Skeletal muscle cell (primary cell): ENCODE measurements at regions not wholly inside any gene's neighbourhood (a gene's known extent, or its start where the extent isn't known, plus 50 kb on each side); places are given as distances from the start of the nearest gene placed in this dataset.
A peak's percentile ranks its signal among the peaks of the same experiment; 100 is the strongest.

Experiments
- DNase-seq: peaks from one replicate; pipeline ENCODE4 v3.0.0-alpha.2; 2010; ENCODE audit warnings: low read depth
- H3K4me3 ChIP-seq: 2 replicates; pipeline ENCODE4 v1.5.1; 2011; ENCODE audit warnings: low read depth, mild to moderate bottlenecking, control low read depth, low read length, moderate library complexity

DNA sequence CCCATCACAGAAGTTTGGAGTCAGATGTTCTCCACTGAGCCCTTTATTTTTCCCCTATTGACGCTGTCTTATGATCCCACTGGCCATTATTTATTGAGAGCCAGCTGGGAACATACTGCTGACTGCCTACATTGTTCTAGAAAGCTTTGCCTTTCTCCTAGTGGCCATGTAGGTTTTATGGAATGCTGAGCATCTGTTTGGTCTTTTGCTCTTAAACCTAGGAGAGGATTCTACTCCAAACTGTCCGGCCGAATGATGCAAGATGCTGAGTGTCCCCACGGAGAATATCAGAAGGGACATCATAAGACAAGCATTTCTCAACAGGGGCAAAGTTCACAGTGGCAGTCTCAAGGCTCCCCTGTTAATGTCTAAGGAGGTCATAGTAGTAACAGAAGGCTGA, 171.4 kb downstream of the ARRDC4 start:
- DNase-seq, result peak; percentile 19

DNA sequence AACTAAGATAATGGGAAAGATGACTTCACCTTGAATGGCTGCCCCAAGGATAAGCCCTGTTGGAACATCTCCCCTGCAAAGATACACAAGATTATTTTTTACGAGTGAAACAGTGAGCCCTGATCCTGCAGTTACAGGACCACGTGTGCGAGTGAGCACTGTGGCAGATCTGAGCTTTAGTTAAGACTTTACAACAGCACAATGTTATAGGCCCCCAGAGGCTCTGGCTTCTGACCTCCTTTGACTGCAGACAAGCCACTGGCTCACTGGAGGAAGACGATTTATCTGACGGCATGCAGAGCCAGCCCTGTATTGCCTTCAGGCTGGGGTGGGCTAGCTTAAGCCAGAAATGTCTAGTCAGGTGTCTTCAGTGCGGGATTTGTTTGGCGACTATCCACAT, 174.4 kb downstream of the ARRDC4 start:
- no peak for DNase-seq
- H3K4me3 ChIP-seq, result no peak overlapping the region

More for the DNA sequence above, 171.4 kb downstream of the ARRDC4 start:
- no peak overlapping the region for H3K4me3 ChIP-seq

- DNase-seq, result no peak
- H3K4me3 ChIP-seq, result no peak overlapping the region
Observed at GRCh38 chr15:98138910-98139309, 178.4 kb downstream of the ARRDC4 start.

GRCh38 chr15:98139337-98139736, 178.8 kb downstream of the ARRDC4 start:
- H3K4me3 ChIP-seq, result no peak overlapping the region
- no peak for DNase-seq

GRCh38 chr15:98142572-98142971, 182.1 kb downstream of the ARRDC4 start:
- DNase-seq, result no peak
- no peak overlapping the region for H3K4me3 ChIP-seq

- DNase-seq, result no peak
- no peak overlapping the region for H3K4me3 ChIP-seq
Observed at GRCh38 chr15:98143116-98143515, 182.6 kb downstream of the ARRDC4 start.

GRCh38 chr15:98144388-98144787, 183.9 kb downstream of the ARRDC4 start:
- no peak overlapping the region for H3K4me3 ChIP-seq
- no peak for DNase-seq

DNA sequence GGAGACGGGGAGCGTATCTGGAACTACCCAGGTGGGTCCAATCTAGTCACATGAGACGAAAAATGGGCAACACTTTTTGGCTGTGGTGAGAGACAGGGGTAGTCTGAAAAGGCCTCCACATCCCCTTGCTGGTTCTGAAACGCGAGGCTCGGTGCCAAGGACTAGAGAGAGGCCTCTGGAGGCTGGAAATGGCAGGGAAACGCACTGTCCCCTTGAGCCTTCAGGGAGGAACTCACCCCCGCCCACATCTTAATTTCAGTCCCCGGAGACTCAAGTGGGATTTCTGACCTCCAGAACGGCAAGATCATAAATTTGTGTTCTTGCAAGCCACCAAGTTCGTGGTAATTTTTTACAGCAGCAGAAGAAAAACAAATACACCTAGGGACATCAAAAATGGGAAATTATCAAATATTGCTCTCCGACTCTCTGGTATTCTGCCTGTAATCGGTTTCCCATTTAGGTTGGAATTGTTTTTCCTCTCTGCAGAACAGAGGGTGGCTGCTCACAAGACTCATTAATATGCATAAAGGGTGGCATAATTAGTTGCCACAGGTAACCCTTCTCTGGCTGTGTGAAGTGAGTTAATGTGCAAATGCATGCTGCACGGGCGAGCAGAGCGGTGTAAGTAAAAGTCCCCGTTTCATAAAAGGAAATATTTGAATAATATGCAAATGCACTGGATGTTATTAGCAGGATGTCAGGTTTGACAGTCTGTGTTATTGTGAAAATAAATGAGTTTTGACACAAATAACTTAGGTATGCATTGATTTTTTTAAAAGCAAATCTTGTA, 185.7 kb downstream of the ARRDC4 start:
- no peak for DNase-seq
- H3K4me3 ChIP-seq, result no peak overlapping the region

GRCh38 chr15:98147415-98147814, 186.9 kb downstream of the ARRDC4 start:
- DNase-seq, result no peak
- H3K4me3 ChIP-seq, result no peak overlapping the region

- no peak for DNase-seq
- no peak overlapping the region for H3K4me3 ChIP-seq
Observed at GRCh38 chr15:98150084-98150483, 189.6 kb downstream of the ARRDC4 start.

GRCh38 chr15:98150536-98150935, 190.0 kb downstream of the ARRDC4 start:
- DNase-seq, result no peak
- H3K4me3 ChIP-seq, result no peak overlapping the region

GRCh38 chr15:98151096-98151495, 190.6 kb downstream of the ARRDC4 start:
- H3K4me3 ChIP-seq, result no peak overlapping the region
- no peak for DNase-seq

DNA sequence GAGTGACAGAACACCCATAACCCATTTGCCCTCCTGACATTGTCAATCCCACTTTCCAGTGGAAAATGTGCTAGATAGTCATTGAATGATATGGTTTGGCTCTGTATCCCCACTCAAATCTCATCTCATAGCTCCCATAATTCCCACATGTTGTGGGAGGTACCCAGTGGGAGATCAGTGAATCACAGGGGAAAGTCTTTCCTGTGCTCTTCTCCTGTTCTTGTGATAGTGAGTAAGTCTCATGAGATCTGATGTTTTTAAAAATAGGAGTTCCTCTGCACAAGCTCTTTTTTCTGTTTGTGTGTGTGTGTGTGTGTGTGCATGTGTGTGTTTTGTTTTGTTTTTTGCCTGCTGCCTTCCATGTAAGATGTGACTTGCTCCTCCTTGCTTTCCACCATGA, 191.7 kb downstream of the ARRDC4 start:
- no peak for DNase-seq
- no peak overlapping the region for H3K4me3 ChIP-seq

DNA sequence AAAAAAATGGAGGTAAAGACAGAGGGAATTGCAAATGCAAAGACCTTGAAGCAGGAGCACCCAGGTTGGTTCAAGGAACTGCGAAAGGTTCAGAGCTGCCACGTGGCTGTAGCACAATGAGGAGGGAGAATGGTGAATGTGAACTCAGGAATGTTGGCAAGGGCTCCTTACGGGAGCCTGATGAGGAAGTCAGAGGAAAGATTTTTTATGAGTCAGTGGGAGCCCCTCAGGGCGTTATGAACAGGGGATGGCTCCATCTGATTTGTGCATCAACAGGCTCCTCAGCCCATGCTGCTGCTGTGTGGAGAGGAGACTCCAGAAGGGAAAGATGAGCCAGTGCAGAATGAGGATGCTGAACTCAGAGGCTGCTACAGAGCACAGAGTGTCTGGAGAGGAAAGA, 194.4 kb downstream of the ARRDC4 start:
- H3K4me3 ChIP-seq, result no peak overlapping the region
- peak; percentile 58 for DNase-seq

- no peak overlapping the region for H3K4me3 ChIP-seq
- DNase-seq, result no peak
Observed at GRCh38 chr15:98155356-98155755, 194.9 kb downstream of the ARRDC4 start.

DNA sequence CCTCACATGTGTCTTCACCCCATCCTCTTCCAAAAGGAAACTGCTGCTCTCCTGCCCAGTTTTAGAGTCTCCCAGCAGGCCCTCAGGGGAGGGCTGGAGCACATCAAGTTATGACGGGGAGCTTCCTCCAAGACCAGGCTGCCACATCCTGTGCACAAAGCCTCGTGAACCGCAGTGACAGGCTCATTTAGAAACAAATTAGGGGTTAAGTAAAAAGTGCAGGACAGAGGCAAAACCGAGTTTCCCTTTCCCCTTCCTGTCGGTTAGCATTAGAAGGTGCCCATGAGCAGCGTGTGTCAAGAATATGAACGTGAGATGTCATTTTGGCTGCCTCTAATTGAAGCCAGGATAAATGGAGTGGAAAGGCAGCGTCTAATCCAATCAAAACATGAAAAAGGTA, 199.7 kb downstream of the ARRDC4 start:
- DNase-seq, result no peak

DNA sequence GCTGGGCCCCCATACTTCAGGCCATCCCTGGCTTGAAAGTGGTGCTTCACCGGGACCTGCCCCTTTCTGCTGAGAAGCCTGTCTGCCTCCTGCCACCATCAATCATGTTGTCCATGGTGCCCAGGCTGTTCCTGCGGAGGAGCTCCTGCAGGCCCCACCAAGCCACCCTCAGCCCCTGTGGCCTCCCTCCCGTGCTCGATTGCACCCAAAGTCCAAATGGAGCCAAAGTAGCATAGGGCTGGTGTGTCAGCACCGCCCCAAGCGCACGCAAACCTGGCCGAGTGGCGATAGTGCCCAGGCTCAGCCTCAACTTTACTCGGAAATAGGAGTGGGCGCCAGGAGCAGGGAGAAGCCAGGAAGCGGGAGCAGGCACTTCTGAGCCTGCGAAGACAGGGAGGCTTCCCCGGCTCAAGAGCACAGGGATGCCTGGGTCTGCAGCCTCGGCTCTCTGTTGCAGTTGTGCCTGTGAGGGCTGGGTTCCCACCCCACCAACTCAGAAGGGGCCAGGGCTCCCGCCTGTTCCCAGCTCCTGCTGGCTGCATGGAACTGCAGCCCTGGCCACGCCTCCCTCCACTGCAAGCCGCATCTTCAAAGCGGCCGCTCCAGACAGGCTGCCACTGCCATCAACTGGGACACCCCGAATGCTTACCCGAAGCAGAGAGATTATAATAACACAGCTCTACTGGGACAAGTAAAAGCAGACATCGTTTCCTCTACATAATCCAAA, 203.0 kb downstream of the ARRDC4 start:
- no peak overlapping the region for H3K4me3 ChIP-seq
- no peak for DNase-seq

More for the DNA sequence above, 199.7 kb downstream of the ARRDC4 start:
- no peak overlapping the region for H3K4me3 ChIP-seq

DNA sequence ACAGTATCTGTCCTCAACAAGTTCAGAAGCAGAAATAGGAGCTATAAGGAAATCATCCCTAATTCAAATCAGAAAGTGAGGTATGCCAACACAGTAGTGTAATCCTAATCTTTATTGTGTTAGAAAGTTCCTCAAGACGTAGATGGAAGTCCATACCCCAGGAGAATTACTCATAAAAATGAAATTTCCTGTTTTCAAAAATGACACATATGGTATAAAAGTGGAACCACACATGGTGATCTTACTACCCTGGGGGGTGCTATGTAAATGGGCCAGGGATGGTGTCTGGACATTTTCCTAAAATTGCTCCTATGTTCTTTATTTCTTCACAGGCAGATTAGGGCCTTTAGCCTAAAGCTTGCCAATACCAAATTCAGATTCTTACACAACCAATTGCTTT, 204.1 kb downstream of the ARRDC4 start:
- H3K4me3 ChIP-seq, result no peak overlapping the region
- DNase-seq, result no peak

- DNase-seq, result no peak
- H3K4me3 ChIP-seq, result no peak overlapping the region
Observed at GRCh38 chr15:98164986-98165385, 204.5 kb downstream of the ARRDC4 start.

DNA sequence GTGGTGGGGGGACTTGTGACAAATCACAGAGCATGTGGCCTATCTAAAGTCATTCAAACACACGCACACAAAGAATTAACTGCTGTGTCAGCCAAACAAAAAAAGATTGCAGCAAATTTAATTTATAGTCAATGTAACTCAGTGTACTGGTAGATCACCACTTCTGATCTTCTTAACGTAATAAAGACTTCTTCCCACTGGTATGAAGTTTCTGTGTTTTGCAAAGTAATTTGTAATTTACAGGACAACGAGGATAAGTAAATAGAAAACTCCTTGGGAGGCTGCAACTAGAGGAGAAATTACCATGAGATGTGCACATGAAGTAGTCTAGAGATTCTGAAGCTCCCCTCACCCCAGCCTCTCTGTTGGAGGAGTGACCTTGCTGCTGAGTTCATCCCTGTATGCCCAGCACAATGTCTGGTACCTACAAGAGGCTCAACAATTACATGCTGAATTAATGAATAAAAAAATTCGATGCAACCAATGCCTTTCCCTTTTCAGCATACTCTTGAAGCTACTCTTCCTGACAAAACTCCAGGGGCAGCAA, 207.3 kb downstream of the ARRDC4 start:
- no peak for DNase-seq
- H3K4me3 ChIP-seq, result no peak overlapping the region

GRCh38 chr15:98169551-98169950, 209.0 kb downstream of the ARRDC4 start:
- DNase-seq, result no peak
- no peak overlapping the region for H3K4me3 ChIP-seq
